ENCODE measurements at regions not wholly inside any gene's neighbourhood (a gene's known extent, or its start where the extent isn't known, plus 50 kb on each side); places are given as distances from the start of the nearest gene placed in this dataset.

DNA sequence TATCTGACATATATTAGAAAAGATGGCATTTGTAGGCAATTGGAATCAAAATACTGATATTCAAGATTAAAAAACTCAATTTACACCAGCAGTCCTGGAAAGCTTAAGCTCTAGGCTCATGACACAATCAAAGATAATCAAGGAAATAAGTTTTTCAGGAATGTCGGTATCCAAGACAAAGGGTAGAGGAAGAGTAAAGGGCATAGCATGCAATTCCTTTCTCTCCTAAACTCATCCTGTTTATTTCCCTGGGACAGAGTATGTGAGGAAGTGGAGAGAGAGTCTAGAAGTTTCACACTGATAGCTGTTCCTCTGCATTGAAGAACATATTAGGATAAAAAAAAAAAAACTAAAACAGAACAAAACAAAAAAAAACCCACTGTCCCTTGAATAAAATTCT lies 2452.1 kb downstream of the PCDH9 start:
- DNase-seq (no peak), ATAC-seq (no peak)
- intact Hi-C loops (cut with DNase I) = no loop called here
- TF ChIP-seq, protein P1, sequence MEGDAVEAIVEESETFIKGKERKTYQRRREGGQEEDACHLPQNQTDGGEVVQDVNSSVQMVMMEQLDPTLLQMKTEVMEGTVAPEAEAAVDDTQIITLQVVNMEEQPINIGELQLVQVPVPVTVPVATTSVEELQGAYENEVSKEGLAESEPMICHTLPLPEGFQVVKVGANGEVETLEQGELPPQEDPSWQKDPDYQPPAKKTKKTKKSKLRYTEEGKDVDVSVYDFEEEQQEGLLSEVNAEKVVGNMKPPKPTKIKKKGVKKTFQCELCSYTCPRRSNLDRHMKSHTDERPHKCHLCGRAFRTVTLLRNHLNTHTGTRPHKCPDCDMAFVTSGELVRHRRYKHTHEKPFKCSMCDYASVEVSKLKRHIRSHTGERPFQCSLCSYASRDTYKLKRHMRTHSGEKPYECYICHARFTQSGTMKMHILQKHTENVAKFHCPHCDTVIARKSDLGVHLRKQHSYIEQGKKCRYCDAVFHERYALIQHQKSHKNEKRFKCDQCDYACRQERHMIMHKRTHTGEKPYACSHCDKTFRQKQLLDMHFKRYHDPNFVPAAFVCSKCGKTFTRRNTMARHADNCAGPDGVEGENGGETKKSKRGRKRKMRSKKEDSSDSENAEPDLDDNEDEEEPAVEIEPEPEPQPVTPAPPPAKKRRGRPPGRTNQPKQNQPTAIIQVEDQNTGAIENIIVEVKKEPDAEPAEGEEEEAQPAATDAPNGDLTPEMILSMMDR (IDR thresholded peaks at IDR 0.05) = no peak
- Histone ChIP-seq H3K36me3 (no peaks in the 10 kb centered on the region), H3K27ac (no peak overlapping the region), H3K4me3 (no peak overlapping the region), H3K9me3 (no peaks in the 10 kb centered on the region), H3K4me1 (no peaks in the 10 kb centered on the region), H3K27me3 (ENCODE audit: low read depth) (no peaks in the 10 kb centered on the region)

DNA sequence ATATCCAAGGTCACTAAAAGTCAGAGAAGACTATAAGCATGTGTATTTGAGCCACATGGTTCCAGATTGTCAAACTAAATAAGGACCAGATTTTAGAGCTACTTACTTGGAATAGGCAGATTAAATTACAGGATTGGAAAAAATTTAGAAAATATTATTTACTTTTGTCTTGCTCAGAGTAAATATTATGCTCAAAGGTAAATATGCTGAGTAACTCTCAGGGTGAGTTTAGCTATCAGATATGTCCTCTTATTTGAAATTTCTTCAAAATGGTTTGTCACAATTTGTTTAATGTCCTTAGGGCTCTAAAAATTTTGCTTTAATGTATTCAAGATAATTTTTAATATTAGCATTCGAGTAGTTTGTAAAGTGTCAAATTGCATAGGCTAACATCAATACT lies 2455.2 kb downstream of the PCDH9 start:
- H3K27ac ChIP-seq = no peak overlapping the region
- H3K4me3 ChIP-seq = no peak overlapping the region
- ATAC-seq (no peak), DNase-seq (no peak)
- no peaks in the 10 kb centered on the region for H3K27me3 ChIP-seq (ENCODE audit: low read depth)
- no peaks in the 10 kb centered on the region for H3K9me3 ChIP-seq
- TF ChIP-seq, protein P1 (IDR thresholded peaks at IDR 0.05) = no peak
- intact Hi-C loops (cut with DNase I) = no loop called here
- no peaks in the 10 kb centered on the region for H3K36me3 ChIP-seq
- no peaks in the 10 kb centered on the region for H3K4me1 ChIP-seq

DNA sequence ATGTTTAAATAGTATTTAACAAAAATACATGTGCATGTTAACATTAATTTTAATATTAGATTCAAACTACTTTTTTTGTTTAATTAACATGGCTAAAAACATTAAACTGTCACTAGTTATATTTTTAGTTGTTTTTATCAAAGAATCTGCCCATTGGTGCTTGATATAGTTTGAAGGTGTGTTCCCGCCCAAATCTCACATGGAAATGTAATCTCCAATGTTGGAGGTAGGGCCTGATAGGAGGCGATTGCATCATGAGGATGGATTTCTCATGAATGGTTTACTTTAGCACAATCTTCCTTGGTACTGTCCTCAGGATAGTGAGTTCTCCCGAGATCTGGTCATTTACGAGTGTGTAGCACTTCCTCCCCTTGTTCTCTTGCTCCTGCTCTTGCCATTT lies 2459.4 kb downstream of the PCDH9 start:
- no peaks in the 10 kb centered on the region for H3K4me1 ChIP-seq

DNA sequence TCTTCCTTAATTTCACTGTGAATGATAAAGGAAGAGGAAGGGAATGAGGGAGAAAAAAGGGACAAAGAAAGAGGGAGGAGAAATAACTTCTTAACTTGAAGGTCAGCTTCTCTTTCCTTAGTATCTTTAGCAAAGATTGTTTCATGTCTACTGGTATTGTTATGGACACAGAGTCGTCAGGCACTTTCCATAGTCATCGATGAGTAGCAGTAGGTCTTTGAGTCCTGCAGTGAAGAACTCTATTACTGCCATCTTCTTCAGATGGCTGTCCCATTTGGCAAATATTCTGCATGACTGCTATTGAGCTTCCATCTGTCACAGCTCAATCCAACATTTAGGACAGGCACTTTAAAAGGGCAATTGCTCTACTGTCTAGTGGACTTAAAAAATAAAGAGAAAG lies 2463.1 kb downstream of the PCDH9 start:
- Histone ChIP-seq H3K4me1 (no peaks in the 10 kb centered on the region), H3K36me3 (no peaks in the 10 kb centered on the region), H3K4me3 (no peak overlapping the region), H3K27me3 (ENCODE audit: low read depth) (no peaks in the 10 kb centered on the region), H3K9me3 (no peaks in the 10 kb centered on the region), H3K27ac (no peak overlapping the region)
- intact Hi-C loops (cut with DNase I) = no loop called here
- TF ChIP-seq, protein P1 (IDR thresholded peaks at IDR 0.05) = no peak
- no peak for DNase-seq
- no peak for ATAC-seq

More for the DNA sequence above, 2459.4 kb downstream of the PCDH9 start:
- no peak for DNase-seq
- no peaks in the 10 kb centered on the region for H3K27me3 ChIP-seq (ENCODE audit: low read depth)
- no peak overlapping the region for H3K4me3 ChIP-seq
- no peaks in the 10 kb centered on the region for H3K9me3 ChIP-seq
- intact Hi-C loops (cut with DNase I) = no loop called here
- TF ChIP-seq, protein P1 (IDR thresholded peaks at IDR 0.05) = no peak
- no peak for ATAC-seq
- H3K36me3 ChIP-seq = no peaks in the 10 kb centered on the region
- no peak overlapping the region for H3K27ac ChIP-seq

DNA sequence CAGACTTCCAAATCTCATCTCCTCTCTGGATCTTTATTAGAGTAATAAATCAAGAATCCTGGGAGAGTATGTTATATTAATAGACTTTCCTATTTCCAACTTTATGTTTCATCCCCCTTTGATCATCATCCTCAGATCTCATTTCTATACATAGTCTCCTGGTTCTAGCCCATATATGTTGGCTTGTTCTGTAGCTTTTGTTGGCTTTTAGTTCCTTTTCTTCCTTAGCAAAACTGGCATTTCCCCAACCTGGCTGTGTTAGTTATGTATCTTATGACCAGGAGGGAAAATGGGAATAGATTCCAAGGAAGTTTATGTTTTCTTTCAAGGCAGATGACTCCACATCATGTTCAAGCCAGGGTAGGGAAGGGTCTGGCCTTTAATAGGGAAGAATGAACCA lies 2464.5 kb downstream of the PCDH9 start:
- no peaks in the 10 kb centered on the region for H3K36me3 ChIP-seq
- no peaks in the 10 kb centered on the region for H3K27me3 ChIP-seq (ENCODE audit: low read depth)
- H3K9me3 ChIP-seq = no peaks in the 10 kb centered on the region
- intact Hi-C loops (cut with DNase I) = no loop called here
- no peaks in the 10 kb centered on the region for H3K4me1 ChIP-seq
- H3K27ac ChIP-seq = no peak overlapping the region
- ATAC-seq (no peak), DNase-seq (no peak)
- TF ChIP-seq, protein P1 (IDR thresholded peaks at IDR 0.05) = no peak
- no peak overlapping the region for H3K4me3 ChIP-seq

Data from lower lobe of right lung (tissue), 2 donors.